ENCODE measurements at regions not wholly inside any gene's neighbourhood (a gene's known extent, or its start where the extent isn't known, plus 50 kb on each side); places are given as distances from the start of the nearest gene placed in this dataset.

GRCh38 chr15:31444844-31445243 is 118.2 kb downstream of the KLF13 start:
- no peak for DNase-seq (ENCODE audit: low read depth)
- TF ChIP-seq CTCF (conservative IDR thresholded peaks at IDR 0.05; ENCODE audit: low read depth, low read length): no peak

GRCh38 chr15:31446546-31446945 is 119.9 kb downstream of the KLF13 start:
- DNase-seq (ENCODE audit: low read depth): no peak
- no peak overlapping the region for H3K4me3 ChIP-seq (ENCODE audit: low read length)

More at GRCh38 chr15:31444844-31445243, 118.2 kb downstream of the KLF13 start:
- no peak overlapping the region for H3K4me3 ChIP-seq (ENCODE audit: low read length)

GRCh38 chr15:31447931-31448634 is 121.4 kb downstream of the KLF13 start:
- no peak for DNase-seq (ENCODE audit: low read depth)
- H3K4me3 ChIP-seq (ENCODE audit: low read length): no peak overlapping the region
- TF ChIP-seq CTCF (conservative IDR thresholded peaks at IDR 0.05; ENCODE audit: low read depth, low read length): no peak

More at GRCh38 chr15:31446546-31446945, 119.9 kb downstream of the KLF13 start:
- TF ChIP-seq CTCF (conservative IDR thresholded peaks at IDR 0.05; ENCODE audit: low read depth, low read length): no peak

- no peak for TF ChIP-seq CTCF (conservative IDR thresholded peaks at IDR 0.05; ENCODE audit: low read depth, low read length)
- no peak overlapping the region for H3K4me3 ChIP-seq (ENCODE audit: low read length)
- no peak for DNase-seq (ENCODE audit: low read depth)
Observed at GRCh38 chr15:31448635-31448979, 122.0 kb downstream of the KLF13 start.

- DNase-seq (ENCODE audit: low read depth): no peak
- TF ChIP-seq CTCF (conservative IDR thresholded peaks at IDR 0.05; ENCODE audit: low read depth, low read length): no peak
- H3K4me3 ChIP-seq (ENCODE audit: low read length): no peak overlapping the region
Observed at GRCh38 chr15:31452595-31453557, 126.2 kb downstream of the KLF13 start.

- TF ChIP-seq CTCF (conservative IDR thresholded peaks at IDR 0.05; ENCODE audit: low read depth, low read length): no peak
- H3K4me3 ChIP-seq (ENCODE audit: low read length): no peak overlapping the region
- DNase-seq (ENCODE audit: low read depth): no peak
Observed at GRCh38 chr15:31453558-31454318, 127.1 kb downstream of the KLF13 start.

All from retinal pigment epithelial cell (primary cell).